Keratinocyte (primary cell): ENCODE measurements at regions not wholly inside any gene's neighbourhood (a gene's known extent, or its start where the extent isn't known, plus 50 kb on each side); places are given as distances from the start of the nearest gene placed in this dataset.

ENCODE experiments used
- DNase-seq: peaks from one replicate; pipeline ENCODE4 v3.0.0-alpha.2; 2011; ENCODE audit warnings: low read depth, missing footprints, low spot score
- FAIRE-seq: peaks from 2 replicates; lab custom pipeline; 2011; peaks lifted over from hg19 to GRCh38; lab: Jason Lieb, UNC
- H2AFZ ChIP-seq: 2 replicates; pipeline ENCODE4 v1.6.0; 2012; ENCODE audit warnings: low read length, control low read depth, inconsistent platforms; ENCODE audit not compliant: control insufficient read depth
- H3K27ac ChIP-seq: 2 replicates; pipeline ENCODE4 v1.5.1; 2011; ENCODE audit warnings: low read length; ENCODE audit not compliant: control insufficient read depth, insufficient read depth
- H3K27me3 ChIP-seq: 3 replicates; pipeline ENCODE4 v1.6.0; 2011; ENCODE audit warnings: low read length; ENCODE audit not compliant: control insufficient read depth, insufficient read depth; ENCODE audit errors: extremely low read depth
- H3K36me3 ChIP-seq, 2 experiments: 2 replicates in 1 of 2; 3 replicates in 1 of 2; pipeline ENCODE4 v1.5.1; 2011; ENCODE audit warnings: low read length in 2 of 2, mild to moderate bottlenecking in 1 of 2; ENCODE audit not compliant: control insufficient read depth in 2 of 2, insufficient read depth in 2 of 2; ENCODE audit errors: extremely low read depth in 1 of 2
- H3K4me1 ChIP-seq: 3 replicates; pipeline ENCODE4 v1.5.1; 2011; ENCODE audit warnings: low read length; ENCODE audit not compliant: control insufficient read depth, insufficient read depth; ENCODE audit errors: extremely low read depth
- H3K4me2 ChIP-seq: 3 replicates; pipeline ENCODE4 v1.6.0; 2011; ENCODE audit warnings: low read depth, low read length; ENCODE audit not compliant: control insufficient read depth, insufficient read depth; ENCODE audit errors: extremely low read depth
- H3K4me3 ChIP-seq, 3 experiments: fragments of 200-600 bp in 1 of 3; sonication (generic) in 1 of 3; 2 replicates in 2 of 3; 3 replicates in 1 of 3; pipeline ENCODE4 v1.5.1; 2011 to 2016; ENCODE audit warnings: low read length in 3 of 3, mild to moderate bottlenecking in 3 of 3, control low read depth in 2 of 3, inconsistent platforms in 1 of 3, low read depth in 1 of 3, mixed read lengths in 1 of 3, mixed run types in 1 of 3, moderate library complexity in 1 of 3; ENCODE audit not compliant: control insufficient read depth in 2 of 3, insufficient read depth in 2 of 3; ENCODE audit errors: extremely low read depth in 1 of 3
- H3K79me2 ChIP-seq: 2 replicates; pipeline ENCODE4 v1.6.0; 2012; ENCODE audit warnings: low read length; ENCODE audit not compliant: control insufficient read depth, insufficient read depth
- H3K9ac ChIP-seq: 3 replicates; pipeline ENCODE4 v1.6.0; 2011; ENCODE audit warnings: low read length; ENCODE audit not compliant: control insufficient read depth, insufficient read depth; ENCODE audit errors: extremely low read depth
- H3K9me1 ChIP-seq: 3 replicates; pipeline ENCODE4 v1.6.0; 2011; ENCODE audit warnings: low read length; ENCODE audit not compliant: control insufficient read depth, insufficient read depth; ENCODE audit errors: extremely low read depth
- H3K9me3 ChIP-seq: 2 replicates; pipeline ENCODE4 v1.5.1; 2012; ENCODE audit warnings: low read depth, low read length; ENCODE audit not compliant: control insufficient read depth
- H4K20me1 ChIP-seq: 3 replicates; pipeline ENCODE4 v1.6.0; 2011; ENCODE audit warnings: low read length; ENCODE audit not compliant: control insufficient read depth, insufficient read depth; ENCODE audit errors: extremely low read depth
- EZH2 ChIP-seq: IDR thresholded peaks from one replicate; pipeline ENCODE4 v1.6.1; 2012; ENCODE audit warnings: inconsistent platforms, mild to moderate bottlenecking, low read length, moderate library complexity
- dilution Hi-C: fragments of 300-500 bp; cut with MboI; formaldehyde crosslinking; loops from one replicate; pipeline ENCODE4 v1.7.0; 2020; ENCODE audit warnings: low sequenced_read_pairs; ENCODE audit not compliant: extremely low pct_ligation_motif_present
- TF ChIP-seq, protein P1 (sequence below), 3 experiments: IDR thresholded peaks in 1 of 3; conservative IDR thresholded peaks in 1 of 3; optimal IDR thresholded peaks in 1 of 3; 2 replicates in 2 of 3; 3 replicates in 1 of 3; pipeline versions ENCODE3 to v1.5.1; 2011; ENCODE audit warnings: low read length in 3 of 3, mild to moderate bottlenecking in 3 of 3, moderate library complexity in 2 of 3, control low read depth in 1 of 3, inconsistent platforms in 1 of 3; ENCODE audit not compliant: insufficient read depth in 2 of 3; ENCODE audit errors: extremely low read depth in 1 of 3

DNA sequence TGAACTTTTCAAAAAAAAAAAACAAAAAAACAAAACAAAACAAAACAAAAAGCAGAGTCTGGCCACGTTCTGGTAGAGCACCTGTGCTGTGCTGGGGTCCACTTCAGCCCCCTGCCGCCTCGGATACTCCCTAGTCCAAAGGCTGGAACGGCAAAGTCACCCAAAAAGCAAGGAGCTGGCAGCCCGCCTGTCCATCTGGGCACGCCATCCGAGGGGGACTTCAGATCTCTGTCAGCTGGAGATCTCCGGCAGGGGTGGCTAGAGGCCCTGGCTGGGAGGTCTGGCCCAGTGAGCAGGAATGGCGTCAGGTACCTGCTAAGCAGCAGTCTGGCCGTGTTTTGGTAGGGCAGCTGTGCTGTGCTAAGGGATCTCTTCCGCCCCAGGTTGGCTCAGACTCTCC is 152.3 kb upstream of the ZNF516 start:
- no peak overlapping the region for H2AFZ ChIP-seq

DNA sequence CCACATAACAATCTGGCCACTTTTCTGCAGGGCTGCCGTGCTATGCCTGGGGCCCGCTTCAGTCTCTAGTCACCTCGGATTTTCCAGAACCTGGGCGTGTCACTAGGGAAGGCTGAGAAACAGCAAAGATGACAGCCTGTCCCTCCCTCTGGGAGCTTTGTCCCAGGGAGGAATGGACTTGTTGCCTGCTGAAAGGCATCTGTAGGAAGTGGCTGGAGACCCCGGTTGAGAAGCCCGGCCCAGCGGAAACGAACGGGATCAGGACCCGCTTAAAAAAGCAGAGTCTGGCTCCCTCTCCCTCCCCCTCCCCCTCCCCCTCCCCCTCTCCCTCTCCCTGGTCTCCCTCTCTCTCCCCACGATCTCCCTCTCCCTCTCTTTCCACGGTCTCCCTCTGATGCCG is 149.5 kb upstream of the ZNF516 start:
- dilution Hi-C loops: no loop called here
- no peaks in the 10 kb centered on the region for H3K4me1 ChIP-seq
- H3K9ac ChIP-seq: no peak overlapping the region
- H3K79me2 ChIP-seq: no peaks in the 10 kb centered on the region
- TF ChIP-seq EZH2: no peak
- TF ChIP-seq, protein P1, sequence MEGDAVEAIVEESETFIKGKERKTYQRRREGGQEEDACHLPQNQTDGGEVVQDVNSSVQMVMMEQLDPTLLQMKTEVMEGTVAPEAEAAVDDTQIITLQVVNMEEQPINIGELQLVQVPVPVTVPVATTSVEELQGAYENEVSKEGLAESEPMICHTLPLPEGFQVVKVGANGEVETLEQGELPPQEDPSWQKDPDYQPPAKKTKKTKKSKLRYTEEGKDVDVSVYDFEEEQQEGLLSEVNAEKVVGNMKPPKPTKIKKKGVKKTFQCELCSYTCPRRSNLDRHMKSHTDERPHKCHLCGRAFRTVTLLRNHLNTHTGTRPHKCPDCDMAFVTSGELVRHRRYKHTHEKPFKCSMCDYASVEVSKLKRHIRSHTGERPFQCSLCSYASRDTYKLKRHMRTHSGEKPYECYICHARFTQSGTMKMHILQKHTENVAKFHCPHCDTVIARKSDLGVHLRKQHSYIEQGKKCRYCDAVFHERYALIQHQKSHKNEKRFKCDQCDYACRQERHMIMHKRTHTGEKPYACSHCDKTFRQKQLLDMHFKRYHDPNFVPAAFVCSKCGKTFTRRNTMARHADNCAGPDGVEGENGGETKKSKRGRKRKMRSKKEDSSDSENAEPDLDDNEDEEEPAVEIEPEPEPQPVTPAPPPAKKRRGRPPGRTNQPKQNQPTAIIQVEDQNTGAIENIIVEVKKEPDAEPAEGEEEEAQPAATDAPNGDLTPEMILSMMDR (optimal IDR thresholded peaks at IDR 0.05 in 1 of 3, IDR thresholded peaks at IDR 0.05 in 1 of 3, conservative IDR thresholded peaks at IDR 0.05 in 1 of 3; ENCODE audit: extremely low read depth in 1 of 3, insufficient read depth in 2 of 3, low read length in 3 of 3): no peak
- no peaks in the 10 kb centered on the region for H3K9me3 ChIP-seq
- no peaks in the 10 kb centered on the region for H3K27me3 ChIP-seq
- DNase-seq (no peak), FAIRE-seq (no peak)
- no peak overlapping the region for H3K4me3 ChIP-seq
- H3K27ac ChIP-seq: no peak overlapping the region
- no peaks in the 10 kb centered on the region for H3K36me3 ChIP-seq
- no peaks in the 10 kb centered on the region for H4K20me1 ChIP-seq
- no peak overlapping the region for H3K4me2 ChIP-seq
- H2AFZ ChIP-seq: no peak overlapping the region
- H3K9me1 ChIP-seq: no peaks in the 10 kb centered on the region

More for the DNA sequence above, 152.3 kb upstream of the ZNF516 start:
- Histone ChIP-seq H3K4me1 (no peaks in the 10 kb centered on the region), H3K9me1 (no peaks in the 10 kb centered on the region), H3K4me2 (no peak overlapping the region), H4K20me1 (no peaks in the 10 kb centered on the region), H3K4me3 (no peak overlapping the region), H3K9ac (no peak overlapping the region), H3K79me2 (no peaks in the 10 kb centered on the region), H3K27ac (no peak overlapping the region), H3K9me3 (no peaks in the 10 kb centered on the region), H3K36me3 (no peaks in the 10 kb centered on the region), H3K27me3 (no peaks in the 10 kb centered on the region)
- dilution Hi-C loops: no loop called here
- DNase-seq (no peak), FAIRE-seq (no peak)
- no peak for TF ChIP-seq EZH2
- TF ChIP-seq, protein P1 (optimal IDR thresholded peaks at IDR 0.05 in 1 of 3, IDR thresholded peaks at IDR 0.05 in 1 of 3, conservative IDR thresholded peaks at IDR 0.05 in 1 of 3; ENCODE audit: extremely low read depth in 1 of 3, insufficient read depth in 2 of 3, low read length in 3 of 3): no peak
